ENCODE measurements at regions not wholly inside any gene's neighbourhood (a gene's known extent, or its start where the extent isn't known, plus 50 kb on each side); places are given as distances from the start of the nearest gene placed in this dataset.

DNA sequence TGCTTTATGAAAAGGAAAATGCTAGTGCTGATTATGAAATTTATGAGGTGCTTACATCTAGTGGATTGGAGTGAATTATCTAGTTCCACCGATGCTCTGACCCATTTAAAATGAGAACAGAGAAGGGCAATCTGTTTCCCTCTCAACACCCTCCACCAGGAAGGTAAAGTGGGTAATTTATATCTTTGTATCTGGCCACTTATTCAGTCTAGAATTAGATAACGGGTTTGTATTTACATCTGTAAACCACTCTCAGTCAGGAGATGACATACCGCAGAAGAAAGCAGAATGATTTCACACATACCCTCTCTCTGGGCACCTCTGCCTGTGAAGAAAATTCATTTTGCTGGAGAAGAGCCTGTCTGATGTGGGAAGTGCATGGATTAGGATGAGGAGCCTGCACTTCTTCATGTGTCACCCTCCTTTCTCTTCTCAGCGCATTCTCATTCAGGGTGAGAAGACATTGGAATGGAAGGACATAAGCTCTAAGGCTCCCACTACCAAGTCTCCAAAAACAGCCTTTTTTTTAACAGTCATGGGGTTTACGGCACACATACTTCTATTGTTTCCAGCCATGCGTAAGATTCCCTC lies 646.7 kb upstream of the SALL1 start:
- no peak for DNase-seq (ENCODE audit: low spot score)

DNA sequence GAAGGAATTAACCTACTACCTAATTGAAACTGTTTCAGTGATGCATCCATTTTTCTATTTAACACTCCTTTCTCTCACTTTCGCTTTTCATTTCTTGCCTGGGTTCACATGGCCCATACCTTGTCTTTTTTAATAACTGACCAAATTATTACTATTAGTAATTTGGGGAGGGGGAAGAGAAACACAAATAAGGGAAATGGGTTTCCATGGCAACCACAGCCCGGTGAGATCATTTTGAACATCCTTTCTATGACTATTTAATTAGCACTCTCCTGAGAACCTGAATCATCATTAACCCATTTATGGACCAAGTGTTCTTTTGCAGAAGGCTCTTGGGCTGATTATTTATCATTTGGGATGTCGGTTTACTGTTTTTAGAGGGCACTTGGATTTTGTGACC lies 628.2 kb upstream of the SALL1 start:
- no peak for DNase-seq (ENCODE audit: low spot score)

DNA sequence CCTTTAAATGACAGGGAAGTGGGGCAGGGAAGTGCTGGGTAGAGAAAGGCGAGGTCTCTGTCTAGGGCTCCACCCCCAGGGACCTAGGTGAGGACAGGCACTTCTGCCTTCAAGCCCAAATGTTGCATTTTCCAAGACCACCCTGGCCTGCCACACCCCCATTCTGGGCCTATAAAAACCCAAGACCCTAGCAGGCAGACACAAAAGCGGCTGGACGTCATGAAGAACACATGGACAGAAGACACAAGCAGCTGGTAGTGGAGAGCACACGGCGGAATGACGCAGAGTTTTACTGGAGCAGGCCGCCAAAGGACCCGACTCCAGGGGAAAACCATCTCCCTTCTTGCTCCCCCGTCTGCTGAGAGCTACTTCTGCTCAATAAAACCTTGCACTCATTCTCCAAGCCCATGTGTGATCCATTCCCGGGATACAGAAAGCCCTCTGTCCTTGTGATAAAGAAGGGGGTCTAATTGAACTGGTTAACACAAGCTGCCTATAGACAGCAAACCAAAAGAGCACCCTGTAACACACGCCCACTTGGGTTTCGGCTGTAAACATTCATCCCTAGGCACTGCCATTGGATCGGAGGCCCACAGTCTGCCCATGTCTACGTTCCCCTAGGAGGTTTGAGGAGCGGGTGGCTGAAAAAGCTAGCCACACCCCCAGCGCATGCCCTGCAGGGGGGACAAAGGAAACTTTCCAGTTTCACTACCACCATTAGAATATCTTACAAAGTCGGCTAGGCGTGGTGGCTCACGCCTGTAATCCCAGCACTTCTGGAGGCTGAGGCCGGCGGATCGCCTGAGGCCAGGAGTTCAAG lies 622.2 kb upstream of the SALL1 start:
- DNase-seq (ENCODE audit: low spot score) = no peak

DNA sequence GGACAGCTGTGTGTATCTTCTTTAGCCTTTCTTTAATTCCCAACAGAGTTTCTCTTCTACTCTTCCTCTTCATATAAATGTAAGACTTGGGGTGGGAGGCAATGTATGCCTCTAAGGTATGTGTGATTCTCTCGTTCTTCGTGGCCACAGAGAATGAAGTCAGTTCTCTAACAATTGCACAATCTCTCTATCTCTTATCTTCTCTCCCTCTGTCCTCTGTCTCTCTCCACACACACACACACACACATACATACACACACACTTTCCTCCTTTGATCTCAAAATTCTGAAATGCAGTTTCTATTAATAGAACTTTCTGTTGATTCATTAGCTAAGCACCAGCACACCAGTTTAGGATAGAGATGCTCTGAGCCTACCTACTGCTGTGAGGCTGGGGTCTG lies 615.7 kb upstream of the SALL1 start:
- DNase-seq (ENCODE audit: low spot score) = no peak

DNA sequence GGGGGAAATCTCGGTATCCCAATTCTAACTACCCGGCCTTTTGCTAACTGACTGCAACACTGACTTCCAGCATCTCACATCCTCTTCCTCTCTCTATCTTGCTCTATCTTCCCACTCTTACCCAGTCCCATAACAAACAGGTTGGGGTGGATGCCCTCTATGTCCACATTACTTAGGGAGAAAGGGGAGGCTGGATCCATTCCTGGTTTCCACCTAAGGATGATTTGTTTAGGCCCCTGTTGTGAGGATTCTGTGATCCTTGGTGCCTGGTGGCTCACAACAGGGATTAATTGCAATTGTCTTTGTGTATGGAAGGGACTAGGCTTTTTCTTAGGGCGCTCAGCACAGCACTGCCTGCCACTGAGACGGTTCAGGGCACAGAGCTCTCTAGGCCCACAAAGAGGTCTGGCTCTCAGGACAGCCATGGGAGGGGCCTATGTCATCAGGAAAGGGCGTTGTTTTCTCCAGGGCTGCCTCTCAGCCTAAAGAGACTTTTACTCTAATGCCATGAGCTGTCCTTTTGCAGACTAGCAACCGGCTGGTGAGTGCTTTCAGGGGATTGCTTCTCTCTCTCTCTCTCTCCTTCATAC lies 612.1 kb upstream of the SALL1 start:
- DNase-seq (ENCODE audit: low spot score) = no peak

DNA sequence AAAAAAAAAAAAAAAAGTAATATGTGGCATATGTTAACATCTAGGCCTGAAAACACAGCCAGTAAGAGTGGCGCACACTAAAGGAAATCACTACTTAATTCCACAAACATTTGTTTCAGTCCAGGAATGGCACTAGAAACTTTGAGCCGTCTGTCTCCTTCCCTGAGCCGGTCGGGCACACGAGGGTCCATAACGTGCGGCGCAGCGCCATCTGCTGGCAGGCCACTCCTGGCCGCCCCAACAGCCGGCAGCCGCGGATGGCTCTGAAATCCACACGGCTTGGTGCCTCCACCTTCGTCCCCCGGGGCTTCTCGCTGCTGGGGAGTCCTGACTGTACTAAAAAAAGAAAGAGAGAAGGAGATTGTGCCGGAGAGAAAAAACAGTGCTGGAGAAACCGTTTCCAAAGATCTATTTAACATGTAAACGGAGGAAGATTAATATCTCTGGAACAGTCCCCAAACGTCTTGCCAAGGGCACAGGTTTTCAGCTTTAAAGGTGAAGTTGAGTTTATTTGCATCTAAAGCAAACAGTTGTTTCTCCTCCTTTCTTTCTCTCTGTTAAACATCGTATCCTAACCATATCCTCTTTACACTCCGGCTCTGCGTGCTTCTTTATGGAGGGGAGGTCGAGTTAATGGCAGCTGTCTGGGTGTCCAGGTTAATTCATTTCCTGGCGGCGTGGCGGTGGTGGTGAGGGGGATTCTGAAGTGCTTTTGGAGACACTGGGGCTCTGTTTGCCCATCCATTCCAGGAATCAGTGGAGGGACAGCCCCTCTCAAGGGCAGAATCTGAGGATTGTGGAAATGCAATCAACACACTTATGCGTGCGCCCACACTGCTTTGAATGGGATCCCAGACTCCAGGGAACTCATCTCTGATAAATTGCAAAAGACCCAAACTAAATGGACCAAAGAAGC lies 611.3 kb upstream of the SALL1 start:
- peak; percentile 85 for DNase-seq (ENCODE audit: low spot score)

DNA sequence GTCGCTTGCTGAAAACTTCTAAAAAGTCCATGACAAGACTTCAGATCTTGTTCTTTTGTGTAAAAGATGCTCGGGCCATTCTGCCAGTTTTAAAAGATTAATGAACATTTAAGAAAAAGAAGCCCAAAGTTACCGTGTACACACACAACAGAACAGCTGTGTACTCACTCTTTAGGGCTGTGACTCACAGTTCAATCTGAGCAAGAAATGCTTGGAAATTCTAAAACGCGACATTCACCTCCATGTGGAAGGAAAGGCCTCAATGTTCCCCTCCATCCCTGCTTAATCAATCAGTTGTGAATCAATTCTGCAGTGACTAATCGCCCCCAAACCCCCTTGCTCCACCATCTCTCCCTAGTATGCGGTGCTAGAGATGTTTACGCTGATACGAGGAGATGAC lies 609.9 kb upstream of the SALL1 start:
- no peak for DNase-seq (ENCODE audit: low spot score)

DNA sequence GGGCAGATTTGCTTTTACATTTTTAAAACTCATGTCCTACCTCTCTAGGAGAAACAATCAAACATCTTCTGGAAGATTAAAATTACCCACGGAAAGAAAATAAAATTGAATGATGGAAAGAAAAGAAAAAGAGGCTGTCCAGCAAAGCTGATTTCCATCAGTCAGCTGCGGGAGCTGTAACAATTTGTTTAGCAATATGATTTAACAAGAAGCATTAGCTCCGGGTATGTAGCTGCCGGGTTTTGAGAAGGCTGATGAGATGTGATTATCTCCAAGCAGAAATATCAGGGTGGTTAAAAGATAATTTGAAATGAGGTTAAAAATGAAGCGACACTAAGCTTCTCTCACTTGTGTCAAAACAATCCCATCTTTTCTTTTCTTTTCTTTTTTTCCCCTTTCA lies 608.9 kb upstream of the SALL1 start:
- DNase-seq (ENCODE audit: low spot score) = no peak

DNA sequence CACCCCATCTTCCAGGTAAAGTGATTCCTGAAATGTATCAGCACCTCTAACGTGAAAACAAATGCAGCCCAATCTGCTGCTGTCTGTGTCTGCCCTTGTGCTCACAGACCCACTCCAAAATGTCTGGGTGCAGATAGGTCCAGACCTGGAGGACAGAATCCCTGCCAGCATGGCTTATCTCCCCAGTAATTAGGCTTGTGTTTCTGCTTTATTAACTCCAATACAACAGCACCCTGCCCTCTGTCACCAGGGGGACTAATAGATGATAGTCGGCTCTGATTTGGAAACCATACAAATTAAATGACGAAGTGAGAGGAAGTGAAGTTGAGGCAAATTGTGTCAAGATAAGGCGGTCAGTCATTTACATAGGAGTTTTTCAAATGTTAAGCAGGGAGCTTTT lies 608.3 kb upstream of the SALL1 start:
- no peak for DNase-seq (ENCODE audit: low spot score)

DNA sequence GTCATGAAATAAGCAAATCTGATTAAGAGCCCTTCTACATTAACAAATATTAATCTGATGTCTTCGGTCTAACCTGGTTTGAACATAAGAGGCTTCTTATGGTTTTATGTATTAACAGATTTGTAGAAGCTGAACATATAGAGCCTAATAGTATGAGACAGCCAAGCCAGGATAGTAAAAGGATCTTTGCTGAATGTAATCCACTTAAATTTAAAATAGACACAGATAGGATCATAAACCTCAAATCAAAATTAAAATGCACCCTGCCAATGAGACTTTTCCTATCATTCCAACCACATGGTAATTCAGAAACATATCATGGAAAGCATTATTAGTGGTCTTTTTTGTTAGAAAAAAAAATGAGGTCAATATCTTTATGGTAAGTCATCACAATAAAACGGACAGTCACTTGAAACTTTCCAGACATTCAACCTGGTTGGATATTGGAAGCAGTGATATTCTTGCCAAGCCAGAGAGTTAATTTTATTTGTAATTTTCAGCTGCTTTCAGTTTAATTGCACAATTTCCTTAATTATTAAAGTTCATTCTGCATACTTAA lies 606.9 kb upstream of the SALL1 start:
- no peak for DNase-seq (ENCODE audit: low spot score)

DNA sequence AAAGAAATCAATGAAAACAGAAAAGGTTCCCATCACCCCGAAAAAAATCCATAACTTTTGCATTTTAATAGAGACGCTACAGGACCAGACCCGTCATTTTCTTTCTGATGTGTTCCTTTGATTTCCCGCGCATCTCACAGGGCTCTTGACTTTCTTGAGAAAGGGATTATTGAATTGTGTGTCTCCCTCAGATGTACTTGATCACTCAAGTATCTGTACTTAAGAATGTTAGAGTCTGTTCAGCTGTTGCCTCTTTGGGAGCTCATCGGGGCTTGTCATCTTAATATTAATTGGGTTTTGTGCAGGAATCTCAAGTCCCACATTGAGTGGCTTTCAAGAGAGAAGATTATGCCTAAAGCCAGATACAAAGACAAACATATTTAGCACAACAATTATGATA lies 606.4 kb upstream of the SALL1 start:
- no peak for DNase-seq (ENCODE audit: low spot score)

DNA sequence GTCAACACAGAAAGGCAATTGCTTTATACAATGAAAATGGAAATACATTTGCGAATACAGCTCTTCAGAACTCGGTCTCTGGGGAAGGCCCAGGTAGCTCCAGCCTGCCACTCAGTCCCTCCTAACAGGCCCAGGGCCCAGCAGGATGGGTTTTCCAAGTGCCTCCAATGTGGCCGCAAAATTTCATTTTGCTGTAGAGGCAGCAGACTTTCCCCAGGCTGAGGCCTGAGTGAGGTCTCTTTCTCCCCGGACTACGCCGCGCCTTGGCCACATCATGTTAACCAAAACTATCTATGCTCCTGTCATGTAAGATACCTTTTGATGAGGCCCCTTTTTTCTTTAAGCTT lies 606.0 kb upstream of the SALL1 start:
- no peak for DNase-seq (ENCODE audit: low spot score)

DNA sequence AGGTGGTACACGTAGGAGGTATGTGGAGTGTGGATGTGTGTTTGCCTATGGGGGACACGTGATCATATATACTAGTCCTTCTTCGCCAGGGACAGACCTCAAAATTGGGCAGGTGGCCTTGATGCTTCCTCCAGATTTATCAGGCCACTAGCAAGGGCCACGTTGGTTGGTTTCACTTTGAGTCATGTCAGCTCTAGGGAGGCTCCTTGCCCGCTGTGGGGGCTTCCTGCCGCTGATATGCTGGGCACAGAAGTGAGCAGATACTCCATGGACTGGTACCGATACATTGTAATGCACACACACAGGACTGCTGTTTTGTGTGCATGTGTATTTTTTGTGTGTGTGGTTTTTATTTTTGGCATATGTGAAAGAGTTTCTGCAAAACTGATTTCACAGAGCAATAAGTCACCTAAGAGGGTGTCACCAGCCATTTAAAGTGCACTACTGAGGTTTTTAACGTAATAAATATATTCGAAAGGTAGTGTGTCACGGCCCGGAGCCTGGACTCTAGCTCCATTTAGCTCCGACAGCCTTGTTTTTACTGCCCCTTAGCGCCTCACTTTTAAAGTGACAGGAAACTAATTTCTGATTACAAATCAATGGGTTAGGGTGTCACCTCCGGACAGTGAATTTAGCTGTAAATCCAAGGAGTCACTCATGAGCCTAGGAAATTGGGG lies 605.5 kb upstream of the SALL1 start:
- peak; percentile 43 for DNase-seq (ENCODE audit: low spot score)

DNA sequence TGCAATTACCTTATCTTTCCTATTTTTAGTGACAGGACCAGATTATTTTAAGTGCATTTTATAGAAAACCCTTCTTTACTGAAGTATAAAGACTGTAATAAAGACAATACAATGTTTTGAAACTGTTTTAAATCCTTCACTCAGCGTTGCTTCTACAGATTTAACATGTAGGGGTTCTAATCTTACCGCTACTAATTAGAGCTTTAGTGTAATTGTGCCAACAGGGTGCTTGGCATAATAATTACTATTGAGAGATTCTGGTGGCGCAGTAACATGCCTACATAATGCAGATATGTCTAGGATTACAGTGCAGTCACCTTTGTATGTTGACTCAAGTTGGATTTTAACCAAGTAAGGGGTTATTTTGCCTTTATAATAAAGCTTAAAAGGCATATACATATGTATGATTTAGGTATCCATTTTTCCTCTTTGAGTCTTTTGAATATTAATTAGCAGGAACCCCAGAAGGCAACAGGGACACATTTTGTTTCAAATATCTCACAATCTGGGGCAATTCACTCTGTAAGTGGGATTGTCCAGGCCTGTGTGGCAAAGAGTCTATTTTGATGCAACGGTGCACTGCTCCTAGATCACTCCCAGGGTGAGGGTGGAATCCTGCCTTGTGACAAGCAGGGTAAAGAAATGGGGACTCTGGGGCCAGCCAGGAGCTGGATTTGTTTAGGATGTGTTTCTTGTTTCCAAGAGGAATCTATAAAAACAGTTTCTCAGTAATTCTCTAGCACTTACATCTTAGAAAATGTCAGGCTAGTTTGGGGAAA lies 604.7 kb upstream of the SALL1 start:
- no peak for DNase-seq (ENCODE audit: low spot score)

DNA sequence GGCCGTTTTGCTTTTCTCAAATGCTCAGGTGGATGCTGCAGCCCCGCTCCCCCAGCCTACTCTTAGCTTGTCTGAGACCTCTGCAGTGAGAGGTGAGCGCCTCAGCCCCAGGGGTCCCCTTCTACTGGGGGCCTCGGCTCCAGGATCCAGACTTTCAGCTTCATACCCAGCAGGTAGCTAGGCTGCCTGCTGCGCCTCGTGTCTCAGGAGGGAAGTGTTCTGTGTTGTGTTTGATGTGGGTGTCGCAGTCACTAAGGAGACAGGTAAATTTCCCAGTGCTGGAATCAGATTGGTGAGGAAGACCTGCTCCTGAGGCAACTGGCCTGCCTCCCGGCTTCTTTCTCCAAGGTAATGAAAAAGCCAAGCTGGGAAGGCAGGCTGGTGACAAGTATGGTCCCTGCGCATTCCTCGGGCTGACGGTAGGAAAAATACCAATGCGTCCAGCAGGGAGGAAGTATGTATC lies 604.0 kb upstream of the SALL1 start:
- no peak for DNase-seq (ENCODE audit: low spot score)

DNA sequence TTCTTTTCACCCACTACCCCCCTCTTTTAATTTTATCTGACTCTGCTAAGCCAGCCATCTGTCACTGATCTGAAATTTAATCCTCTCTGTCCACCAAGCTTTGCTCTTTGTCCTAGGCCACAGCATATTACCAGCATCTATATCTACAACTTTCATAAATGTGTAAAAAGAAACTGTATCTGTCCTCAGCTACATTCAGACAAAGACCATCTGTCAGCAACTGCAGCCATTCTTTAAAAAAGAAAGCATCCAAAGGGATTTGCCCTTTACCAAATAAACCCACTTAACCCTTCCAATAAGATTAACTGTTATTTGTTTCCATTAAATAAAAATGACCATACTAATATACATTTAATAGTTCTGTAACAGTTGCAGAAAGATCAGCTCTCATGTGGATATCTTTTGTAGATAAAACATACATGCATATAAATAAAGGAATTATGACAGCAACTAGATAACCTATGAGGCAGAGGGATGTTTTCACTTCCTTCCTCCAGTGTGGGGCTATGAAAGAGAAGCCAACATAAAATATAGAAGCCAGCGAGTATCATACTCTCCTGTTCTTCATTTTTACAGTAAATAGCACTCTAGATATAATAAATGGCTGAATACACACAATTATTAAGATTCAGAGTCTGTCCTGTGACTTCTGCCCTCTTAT lies 602.5 kb upstream of the SALL1 start:
- DNase-seq (ENCODE audit: low spot score) = no peak

DNA sequence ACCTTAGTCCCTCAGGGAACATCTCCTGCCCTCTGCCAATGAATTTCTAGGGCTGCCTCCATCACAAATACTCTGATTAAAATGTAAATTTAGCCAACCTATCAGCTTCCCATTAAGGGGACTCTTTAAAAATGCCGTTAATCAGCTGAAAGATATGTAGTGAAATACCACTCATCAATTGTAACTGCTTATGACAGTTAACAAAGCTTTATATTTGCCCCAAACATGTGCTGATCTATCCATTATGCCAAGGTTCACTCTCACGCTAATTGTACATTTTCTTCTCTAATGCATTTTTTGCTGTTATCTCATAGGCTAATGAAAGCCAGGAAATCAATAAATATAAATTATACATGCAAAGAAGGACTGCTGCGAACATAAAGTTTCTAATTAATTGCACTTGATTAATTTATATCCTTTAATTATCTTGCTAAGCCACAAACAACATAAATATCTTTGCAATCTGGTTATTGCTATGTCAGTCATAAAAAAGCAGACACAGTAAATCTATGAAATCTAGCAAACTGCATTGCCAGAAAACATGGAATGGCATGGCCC lies 601.4 kb upstream of the SALL1 start:
- no peak for DNase-seq (ENCODE audit: low spot score)

DNA sequence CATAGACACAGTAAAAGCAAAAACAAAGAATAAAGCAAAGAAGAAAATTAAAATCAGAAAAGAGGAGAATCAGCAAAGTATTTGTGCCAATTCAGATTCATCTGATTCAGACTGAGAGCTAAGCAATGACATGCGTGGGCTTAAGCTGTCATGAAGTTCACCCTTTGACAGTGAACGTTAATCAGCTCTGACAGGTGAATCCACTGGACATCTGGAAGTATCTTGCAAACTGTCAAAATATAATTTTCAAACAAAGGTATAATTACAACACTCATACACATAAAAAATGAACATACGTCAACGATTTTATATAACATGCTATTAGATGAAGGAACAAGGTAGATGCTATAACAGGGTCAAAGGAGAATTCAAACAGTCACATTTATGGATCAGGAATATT lies 596.3 kb upstream of the SALL1 start:
- DNase-seq (ENCODE audit: low spot score) = no peak

DNA sequence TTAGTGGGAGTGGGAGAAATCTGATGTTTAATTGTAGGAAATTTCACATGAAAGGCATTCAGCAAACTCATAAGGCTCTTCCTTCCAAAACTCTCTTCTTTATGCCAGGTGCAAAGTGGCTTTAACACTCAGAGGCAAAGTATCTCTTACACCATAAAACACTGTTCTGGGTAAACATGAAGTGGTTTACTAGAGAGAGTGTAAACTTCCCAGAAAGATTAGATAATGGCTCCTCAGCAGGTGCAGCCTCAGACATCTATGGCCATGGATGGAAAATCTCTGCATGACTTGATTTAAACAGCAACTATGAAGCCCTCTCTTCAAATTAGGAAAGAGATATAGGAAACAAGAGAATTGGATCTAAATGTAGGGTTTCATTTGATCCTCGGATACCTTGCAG lies 583.1 kb upstream of the SALL1 start:
- no peak for DNase-seq (ENCODE audit: low spot score)

DNA sequence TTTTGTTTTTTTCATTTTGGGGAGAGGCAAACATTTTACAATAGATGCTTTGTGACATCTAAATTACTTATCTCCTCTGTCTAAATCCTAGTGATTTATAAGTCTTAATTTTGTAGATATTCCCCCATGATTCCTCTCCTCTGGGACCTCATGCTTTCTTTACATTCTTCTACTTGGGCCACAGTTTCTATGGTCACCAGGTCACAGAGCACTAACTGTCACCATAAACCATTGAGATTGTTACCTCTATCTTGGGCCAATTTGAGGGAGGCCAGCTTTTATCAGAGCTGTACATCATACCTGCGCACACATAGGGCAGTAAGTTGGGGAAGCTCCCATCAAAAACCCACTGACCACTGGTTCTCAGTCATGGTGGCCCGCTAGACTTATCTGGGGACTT lies 582.1 kb upstream of the SALL1 start:
- DNase-seq (ENCODE audit: low spot score) = no peak
